RWPE1 (cell line): ENCODE measurements at regions not wholly inside any gene's neighbourhood (a gene's known extent, or its start where the extent isn't known, plus 50 kb on each side); places are given as distances from the start of the nearest gene placed in this dataset.

Source experiments
- CTCF ChIA-PET: fragments of 350-600 bp; sonication (Branson Sonifier 250); formaldehyde crosslinking; extraction: SDS; loops from one replicate; lab custom pipeline; 2021; lab: Yijun Ruan, JAX
- POLR2A ChIA-PET: fragments of 400-600 bp; formaldehyde crosslinking; extraction: SDS; loops from one replicate; lab custom pipeline; 2020; ENCODE audit warnings: antibody characterized with exemption; ENCODE audit not compliant: low non-redundant PET; lab: Yijun Ruan, JAX
- DNase-seq: peaks from one replicate; pipeline ENCODE4 v3.0.0; 2012; ENCODE audit warnings: low spot score
- H3K27ac ChIP-seq: fragments of 450-650 bp; 2 replicates; pipeline ENCODE4 v1.5.1; 2017
- CTCF ChIP-seq: fragments of 450-650 bp; conservative IDR thresholded peaks from 2 replicates; pipeline ENCODE4 v1.5.1; 2017; ENCODE audit warnings: low read depth, mild to moderate bottlenecking

DNA sequence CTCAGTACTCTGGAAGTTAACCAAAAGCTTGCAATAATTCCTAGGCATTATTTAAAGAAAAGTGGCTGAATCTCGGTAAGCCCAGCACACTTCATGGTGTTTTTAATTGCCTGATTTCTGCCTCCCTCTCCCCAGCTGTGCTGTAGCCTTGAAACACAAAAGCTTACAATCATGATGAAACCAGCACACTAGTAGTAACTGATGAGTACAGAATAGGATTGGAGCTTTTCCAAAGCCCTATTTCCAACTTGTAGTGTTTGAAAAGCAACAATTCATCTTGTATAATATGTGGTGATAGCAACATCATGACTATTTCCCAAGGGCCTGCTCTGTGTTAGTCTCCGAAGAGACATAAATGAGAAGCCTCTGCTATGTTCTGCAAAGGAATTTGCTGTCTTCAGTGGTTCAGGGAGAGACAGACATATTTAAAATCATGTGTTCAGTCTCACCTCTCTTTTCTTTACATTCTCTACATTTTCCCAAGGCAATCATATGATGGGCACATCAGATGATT, 1015.0 kb downstream of the BCL11A start:
- TF ChIP-seq CTCF = no peak
- POLR2A ChIA-PET = no interaction called here
- H3K27ac ChIP-seq = no peak overlapping the region
- no peak for DNase-seq
- CTCF ChIA-PET = interaction anchor here (0.9 kb wide), 1 partner anchor 1630 kb away, joined by 3 read pairs; no protein-coding TSS in a partner anchor

- H3K27ac ChIP-seq = no peak overlapping the region
- no peak for DNase-seq
- TF ChIP-seq CTCF = no peak
- ChIA-PET CTCF (no interaction called here), POLR2A (no interaction called here)
These were observed 1020.6 kb downstream of the BCL11A start for GRCh38 chr2:59532808-59533207.

GRCh38 chr2:59530258-59530657, 1023.2 kb downstream of the BCL11A start:
- POLR2A ChIA-PET = no interaction called here
- no peak overlapping the region for H3K27ac ChIP-seq
- no peak for TF ChIP-seq CTCF
- CTCF ChIA-PET = no interaction called here
- DNase-seq = no peak

DNA sequence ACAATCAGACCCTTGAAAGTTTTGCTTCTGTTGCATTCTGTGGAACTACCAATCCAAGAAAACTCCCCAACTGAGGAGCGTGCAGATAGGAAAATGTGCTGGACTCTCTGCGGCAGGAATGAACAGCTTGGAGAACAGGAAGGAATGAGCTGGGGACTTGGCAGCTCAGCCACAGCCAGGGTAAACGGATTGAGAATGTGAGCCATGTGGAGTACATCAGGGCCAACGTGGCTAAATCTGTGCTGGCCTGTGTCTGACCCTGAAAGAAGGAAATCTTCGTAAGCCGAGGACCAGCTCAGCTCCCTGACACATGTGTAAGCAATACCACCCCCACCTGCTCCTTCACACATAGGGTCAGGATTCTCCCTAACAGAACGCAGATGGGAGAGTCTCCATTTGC, 1023.7 kb downstream of the BCL11A start:
- H3K27ac ChIP-seq = no peak overlapping the region
- TF ChIP-seq CTCF = no peak
- no peak for DNase-seq
- CTCF ChIA-PET = no interaction called here
- POLR2A ChIA-PET = no interaction called here

GRCh38 chr2:59528525-59528924, 1024.9 kb downstream of the BCL11A start:
- no peak for TF ChIP-seq CTCF
- POLR2A ChIA-PET = no interaction called here
- no peak overlapping the region for H3K27ac ChIP-seq
- no peak for DNase-seq
- CTCF ChIA-PET = no interaction called here

DNA sequence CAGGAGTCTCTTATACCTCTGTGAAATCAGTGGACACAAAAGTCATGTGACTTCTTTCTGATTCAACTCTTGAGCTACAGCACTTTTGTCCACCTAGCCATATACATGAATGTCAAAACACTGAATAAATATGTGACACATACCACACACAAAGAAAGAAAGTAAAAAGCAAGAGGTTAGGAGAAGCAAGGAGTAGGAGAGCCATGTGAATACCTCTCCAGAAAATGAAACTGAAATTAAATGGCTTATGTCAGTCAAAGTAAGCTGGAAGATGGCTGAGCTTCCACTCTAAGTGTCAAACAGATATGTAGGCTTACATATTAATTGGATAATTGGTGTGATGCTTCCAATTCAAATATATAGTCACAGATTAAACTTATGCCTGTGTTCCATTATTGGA, 1050.5 kb downstream of the BCL11A start:
- no peak for TF ChIP-seq CTCF
- DNase-seq = no peak
- no peak overlapping the region for H3K27ac ChIP-seq
- CTCF ChIA-PET = interaction anchor here (0.6 kb wide), 1 partner anchor 33 kb away, joined by 3 read pairs; no protein-coding TSS in a partner anchor
- POLR2A ChIA-PET = no interaction called here
